ENCODE measurements at regions not wholly inside any gene's neighbourhood (a gene's known extent, or its start where the extent isn't known, plus 50 kb on each side); places are given as distances from the start of the nearest gene placed in this dataset.

GRCh38 chr4:78671903-78672815, 104.0 kb upstream of the BMP2K start:
- no peak overlapping the region for H3K4me2 ChIP-seq (ENCODE audit: low read length)
- no peaks in the 10 kb centered on the region for H3K36me3 ChIP-seq (ENCODE audit: control insufficient read depth, low read length)
- TF ChIP-seq EZH2phosphoT487 (IDR thresholded peaks at IDR 0.05; ENCODE audit: borderline replicate concordance, low read length): no peak
- no peak for TF ChIP-seq CTCF (IDR thresholded peaks at IDR 0.05; ENCODE audit: low read depth, low read length, poor library complexity, severe bottlenecking)
- H3K79me2 ChIP-seq (ENCODE audit: control insufficient read depth, low read length): no peaks in the 10 kb centered on the region
- H4K20me1 ChIP-seq (ENCODE audit: control insufficient read depth, insufficient read depth, low read depth, low read length): no peaks in the 10 kb centered on the region
- peaks cover 43% of the 10 kb centered on the region for H3K4me1 ChIP-seq (ENCODE audit: control insufficient read depth, low read length)
- H3K9me3 ChIP-seq (ENCODE audit: control insufficient read depth, insufficient read depth, low read length): no peaks in the 10 kb centered on the region
- peaks cover 4% of the 10 kb centered on the region for H3F3A ChIP-seq (ENCODE audit: control insufficient read depth, insufficient read depth)
- H3K27ac ChIP-seq (ENCODE audit: low read depth, low read length): no peak overlapping the region
- no peak overlapping the region for H3K4me3 ChIP-seq (ENCODE audit: low read length)
- peaks cover 8% of the 10 kb centered on the region; the same call in 1 of the 2 replicates for H3K27me3 ChIP-seq (ENCODE audit: control insufficient read depth, low read length)
- no peaks in the 10 kb centered on the region for H3K9me2 ChIP-seq (replicated peaks; ENCODE audit: control insufficient read depth, low read length)

GRCh38 chr4:78673337-78673736, 102.8 kb upstream of the BMP2K start:
- H3K36me3 ChIP-seq (ENCODE audit: control insufficient read depth, low read length): no peaks in the 10 kb centered on the region
- H3K79me2 ChIP-seq (ENCODE audit: control insufficient read depth, low read length): no peaks in the 10 kb centered on the region
- H3K4me1 ChIP-seq (ENCODE audit: control insufficient read depth, low read length): peaks cover 32% of the 10 kb centered on the region
- no peaks in the 10 kb centered on the region for H4K20me1 ChIP-seq (ENCODE audit: control insufficient read depth, insufficient read depth, low read depth, low read length)
- peaks cover 7% of the 10 kb centered on the region; the same call in 1 of the 2 replicates for H3K27me3 ChIP-seq (ENCODE audit: control insufficient read depth, low read length)
- 0 out of 2 replicates have a peak overlapping the region, but pooled peaks have one; percentile 1 for H3K27ac ChIP-seq (ENCODE audit: low read depth, low read length)
- no peaks in the 10 kb centered on the region for H3K9me2 ChIP-seq (replicated peaks; ENCODE audit: control insufficient read depth, low read length)
- H3K9me3 ChIP-seq (ENCODE audit: control insufficient read depth, insufficient read depth, low read length): no peaks in the 10 kb centered on the region
- H3K4me2 ChIP-seq (ENCODE audit: low read length): peak overlapping the region; percentile 28
- H3F3A ChIP-seq (ENCODE audit: control insufficient read depth, insufficient read depth): no peaks in the 10 kb centered on the region
- H3K4me3 ChIP-seq (ENCODE audit: low read length): peak overlapping the region; percentile 2; the same call in 1 of the 2 replicates
- no peak for TF ChIP-seq EZH2phosphoT487 (IDR thresholded peaks at IDR 0.05; ENCODE audit: borderline replicate concordance, low read length)
- no peak for TF ChIP-seq CTCF (IDR thresholded peaks at IDR 0.05; ENCODE audit: low read depth, low read length, poor library complexity, severe bottlenecking)

- H4K20me1 ChIP-seq (ENCODE audit: control insufficient read depth, insufficient read depth, low read depth, low read length): no peaks in the 10 kb centered on the region
- peaks cover 25% of the 10 kb centered on the region for H3K4me1 ChIP-seq (ENCODE audit: control insufficient read depth, low read length)
Measured at GRCh38 chr4:78675325-78675724, 100.8 kb upstream of the BMP2K start.

More at GRCh38 chr4:78675325-78675724, 100.8 kb upstream of the BMP2K start:
- Histone ChIP-seq H3K27me3 (ENCODE audit: control insufficient read depth, low read length) (no peaks in the 10 kb centered on the region), H3F3A (ENCODE audit: control insufficient read depth, insufficient read depth) (no peaks in the 10 kb centered on the region), H3K27ac (ENCODE audit: low read depth, low read length) (no peak overlapping the region), H3K36me3 (ENCODE audit: control insufficient read depth, low read length) (no peaks in the 10 kb centered on the region), H3K79me2 (ENCODE audit: control insufficient read depth, low read length) (no peaks in the 10 kb centered on the region), H3K9me3 (ENCODE audit: control insufficient read depth, insufficient read depth, low read length) (no peaks in the 10 kb centered on the region), H3K4me2 (ENCODE audit: low read length) (no peak overlapping the region), H3K4me3 (ENCODE audit: low read length) (no peak overlapping the region), H3K9me2 (replicated peaks; ENCODE audit: control insufficient read depth, low read length) (no peaks in the 10 kb centered on the region)
- no peak for TF ChIP-seq EZH2phosphoT487 (IDR thresholded peaks at IDR 0.05; ENCODE audit: borderline replicate concordance, low read length)
- no peak for TF ChIP-seq CTCF (IDR thresholded peaks at IDR 0.05; ENCODE audit: low read depth, low read length, poor library complexity, severe bottlenecking)

Measured in DOHH2 (cell line).